GM23338 (cell line): ENCODE measurements at regions not wholly inside any gene's neighbourhood (a gene's known extent, or its start where the extent isn't known, plus 50 kb on each side); places are given as distances from the start of the nearest gene placed in this dataset.

ENCODE experiments used
- ATAC-seq: fragments of 200-7000 bp; cut with Tn5 transposase; 3 replicates; pipeline ENCODE4 v1.9.1; 2020
- DNase-seq: peaks from one replicate; pipeline ENCODE4 v3.0.0-alpha.2; 2015; ENCODE audit warnings: low spot score
- H2AFZ ChIP-seq: fragments of 200-600 bp; sonication (generic); 2 replicates; pipeline ENCODE4 v1.8.0; 2016; ENCODE audit warnings: antibody characterized with exemption, mild to moderate bottlenecking, moderate library complexity
- H3F3A ChIP-seq: fragments of 200-600 bp; sonication (generic); replicated peaks from 2 replicates; pipeline ENCODE4 v1.8.0; 2017; ENCODE audit warnings: antibody characterized with exemption, mixed run types, low read depth
- H3K27ac ChIP-seq: fragments of 200-600 bp; sonication (generic); 2 replicates; pipeline ENCODE4 v1.6.1; 2016; ENCODE audit warnings: low read depth
- H3K27me3 ChIP-seq: fragments of 200-600 bp; sonication (generic); 2 replicates; pipeline ENCODE4 v1.8.0; 2016; ENCODE audit warnings: mild to moderate bottlenecking, mixed run types, moderate library complexity; ENCODE audit not compliant: insufficient read depth
- H3K36me3 ChIP-seq: fragments of 200-600 bp; sonication (generic); 2 replicates; pipeline ENCODE4 v1.8.0; 2016; ENCODE audit warnings: mild to moderate bottlenecking; ENCODE audit not compliant: insufficient read depth
- H3K4me1 ChIP-seq: fragments of 200-600 bp; sonication (generic); 2 replicates; pipeline ENCODE4 v1.8.0; 2016; ENCODE audit warnings: mild to moderate bottlenecking, moderate library complexity; ENCODE audit not compliant: insufficient read depth
- H3K4me2 ChIP-seq: fragments of 200-600 bp; sonication (generic); 2 replicates; pipeline ENCODE4 v1.7.1; 2017; ENCODE audit warnings: mixed run types
- H3K4me3 ChIP-seq: fragments of 200-600 bp; sonication (generic); 2 replicates; pipeline ENCODE4 v1.6.1; 2016; ENCODE audit warnings: mixed run types
- H3K79me2 ChIP-seq: fragments of 200-600 bp; sonication (generic); replicated peaks from 2 replicates; pipeline ENCODE4 v1.8.0; 2017; ENCODE audit warnings: mild to moderate bottlenecking; ENCODE audit not compliant: insufficient read depth
- H3K9me2 ChIP-seq: fragments of 200-600 bp; sonication (generic); 2 replicates; pipeline ENCODE4 v1.8.0; 2017; ENCODE audit not compliant: insufficient read depth
- H4K20me1 ChIP-seq: fragments of 200-600 bp; sonication (generic); replicated peaks from 2 replicates; pipeline ENCODE4 v1.8.0; 2017; ENCODE audit warnings: mild to moderate bottlenecking; ENCODE audit not compliant: insufficient read depth
- H3K27ac Mint-ChIP-seq: 2 replicates; pipeline ENCODE4 v1.8.0; 2020; ENCODE audit warnings: inconsistent platforms, mild to moderate bottlenecking, moderate library complexity, mixed read lengths
- H3K27me3 Mint-ChIP-seq: 3 replicates; pipeline ENCODE4 v1.8.0; 2022; ENCODE audit warnings: low read depth, mild to moderate bottlenecking, moderate library complexity, mixed read lengths, inconsistent platforms; ENCODE audit not compliant: insufficient read depth, poor library complexity
- H3K36me3 Mint-ChIP-seq: 3 replicates; pipeline ENCODE4 v1.8.0; 2021; ENCODE audit warnings: low read depth, mild to moderate bottlenecking, inconsistent platforms, moderate library complexity, mixed read lengths
- H3K4me1 Mint-ChIP-seq: 3 replicates; pipeline ENCODE4 v1.8.0; 2020; ENCODE audit warnings: mild to moderate bottlenecking, inconsistent platforms, mixed read lengths
- H3K4me3 Mint-ChIP-seq: 3 replicates; pipeline ENCODE4 v1.8.0; 2021; ENCODE audit warnings: moderate library complexity, mild to moderate bottlenecking, inconsistent platforms, mixed read lengths
- H3K9me3 Mint-ChIP-seq: 3 replicates; pipeline ENCODE4 v1.8.0; 2020; ENCODE audit warnings: moderate library complexity, mild to moderate bottlenecking, inconsistent platforms, mixed read lengths
- CREB1 ChIP-seq: fragments of 250-450 bp; sonication (Bioruptor Pico); IDR thresholded peaks from 2 replicates; pipeline ENCODE4 v1.5.0; 2020; ENCODE audit warnings: low read depth, mild to moderate bottlenecking, moderate library complexity
- EZH2 ChIP-seq: fragments of 200-600 bp; sonication (generic); IDR thresholded peaks from one replicate; pipeline ENCODE4 v1.8.0; 2017; ENCODE audit warnings: antibody characterized with exemption, mild to moderate bottlenecking, low read depth; ENCODE audit not compliant: unreplicated experiment
- EZH2phosphoT487 ChIP-seq: fragments of 200-600 bp; sonication (generic); IDR thresholded peaks from one replicate; pipeline ENCODE4 v1.8.1; 2018; ENCODE audit warnings: antibody characterized with exemption; ENCODE audit not compliant: unreplicated experiment
- JUNB ChIP-seq: IDR thresholded peaks from one replicate; pipeline ENCODE4 v1.6.1; 2016; ENCODE audit warnings: antibody characterized with exemption; ENCODE audit not compliant: unreplicated experiment
- NANOG ChIP-seq: IDR thresholded peaks from 2 replicates; pipeline ENCODE4 v1.6.1; 2016; ENCODE audit warnings: antibody characterized with exemption, borderline replicate concordance
- POLR2AphosphoS5 ChIP-seq: IDR thresholded peaks from 2 replicates; pipeline ENCODE4 v1.6.1; 2016; ENCODE audit warnings: antibody characterized with exemption, low read depth
- STAT1 ChIP-seq: IDR thresholded peaks from one replicate; pipeline ENCODE4 v1.6.1; 2016; ENCODE audit warnings: antibody characterized with exemption; ENCODE audit not compliant: unreplicated experiment
- ZNF114 ChIP-seq: fragments of 250-450 bp; sonication (Bioruptor Pico); IDR thresholded peaks from 2 replicates; pipeline ENCODE4 v1.5.0; 2020; ENCODE audit warnings: mild to moderate bottlenecking, moderate library complexity
- ZNF331 ChIP-seq: fragments of 250-450 bp; sonication (Bioruptor Pico); IDR thresholded peaks from 2 replicates; pipeline ENCODE4 v1.5.0; 2020; ENCODE audit warnings: low read depth, mild to moderate bottlenecking, moderate library complexity
- TF ChIP-seq, protein P1 (sequence below), 2 experiments: fragments of 200-600 bp in 1 of 2; sonication (generic) in 1 of 2; conservative IDR thresholded peaks; 2 replicates each; pipeline versions ENCODE4 v1.5.1 to v1.6.1; 2016 to 2017; ENCODE audit warnings: antibody characterized with exemption in 2 of 2, low read depth in 2 of 2, mild to moderate bottlenecking in 2 of 2, moderate library complexity in 1 of 2
- TF ChIP-seq, protein P2 (sequence below): IDR thresholded peaks from 2 replicates; pipeline ENCODE4 v1.6.1; 2016; ENCODE audit warnings: antibody characterized with exemption
- TF ChIP-seq, protein P3 (sequence below): fragments of 250-450 bp; sonication (Bioruptor Pico); IDR thresholded peaks from 2 replicates; pipeline ENCODE4 v1.5.0; 2020; ENCODE audit warnings: mild to moderate bottlenecking, moderate library complexity
- TF ChIP-seq, protein P4 (sequence below): IDR thresholded peaks from one replicate; pipeline ENCODE4 v1.6.1; 2018; ENCODE audit warnings: antibody characterized with exemption; ENCODE audit not compliant: unreplicated experiment

DNA sequence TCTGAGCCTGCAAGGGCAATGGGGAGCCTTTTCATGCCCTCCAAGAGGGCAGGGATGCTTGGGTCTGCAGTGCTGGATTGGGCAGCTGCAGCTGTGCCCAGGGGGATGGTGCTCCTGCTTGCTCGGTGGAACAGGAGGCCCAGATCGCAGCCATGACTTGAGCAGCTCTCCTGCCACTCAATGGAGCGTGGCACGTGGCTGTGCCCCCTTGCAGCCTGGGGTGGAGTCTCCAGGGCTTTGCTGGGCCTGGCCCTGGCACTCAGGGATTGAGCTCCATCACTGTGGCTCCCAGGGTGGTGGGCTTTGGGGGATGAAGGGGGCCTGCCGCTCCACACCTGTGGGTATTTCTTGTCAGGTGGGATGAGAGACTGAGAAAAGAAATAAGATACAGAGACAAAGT, 53.4 kb upstream of the IBSP start:
- Mint-ChIP-seq H3K36me3 (peaks cover 10% of the 10 kb centered on the region), H3K27me3 (peaks cover 2% of the 10 kb centered on the region)
- no peak for ATAC-seq

More for the DNA sequence above, 53.4 kb upstream of the IBSP start:
- Histone ChIP-seq H3K79me2 (no peaks in the 10 kb centered on the region), H3K4me2 (no peak overlapping the region), H3K4me1 (peaks cover 11% of the 10 kb centered on the region; the same call in 1 of the 2 replicates), H4K20me1 (no peaks in the 10 kb centered on the region), H2AFZ (no peak overlapping the region), H3K27me3 (no peaks in the 10 kb centered on the region), H3K36me3 (no peaks in the 10 kb centered on the region), H3K4me3 (no peak overlapping the region), H3K27ac (no peak overlapping the region), H3F3A (no peaks in the 10 kb centered on the region), H3K9me2 (no peaks in the 10 kb centered on the region)
- Mint-ChIP-seq H3K9me3 (peaks cover 18% of the 10 kb centered on the region), H3K4me1 (peaks cover 12% of the 10 kb centered on the region), H3K27ac (no peak overlapping the region), H3K4me3 (no peak overlapping the region)
- no peak for TF ChIP-seq ZNF114
- TF ChIP-seq, protein P1, sequence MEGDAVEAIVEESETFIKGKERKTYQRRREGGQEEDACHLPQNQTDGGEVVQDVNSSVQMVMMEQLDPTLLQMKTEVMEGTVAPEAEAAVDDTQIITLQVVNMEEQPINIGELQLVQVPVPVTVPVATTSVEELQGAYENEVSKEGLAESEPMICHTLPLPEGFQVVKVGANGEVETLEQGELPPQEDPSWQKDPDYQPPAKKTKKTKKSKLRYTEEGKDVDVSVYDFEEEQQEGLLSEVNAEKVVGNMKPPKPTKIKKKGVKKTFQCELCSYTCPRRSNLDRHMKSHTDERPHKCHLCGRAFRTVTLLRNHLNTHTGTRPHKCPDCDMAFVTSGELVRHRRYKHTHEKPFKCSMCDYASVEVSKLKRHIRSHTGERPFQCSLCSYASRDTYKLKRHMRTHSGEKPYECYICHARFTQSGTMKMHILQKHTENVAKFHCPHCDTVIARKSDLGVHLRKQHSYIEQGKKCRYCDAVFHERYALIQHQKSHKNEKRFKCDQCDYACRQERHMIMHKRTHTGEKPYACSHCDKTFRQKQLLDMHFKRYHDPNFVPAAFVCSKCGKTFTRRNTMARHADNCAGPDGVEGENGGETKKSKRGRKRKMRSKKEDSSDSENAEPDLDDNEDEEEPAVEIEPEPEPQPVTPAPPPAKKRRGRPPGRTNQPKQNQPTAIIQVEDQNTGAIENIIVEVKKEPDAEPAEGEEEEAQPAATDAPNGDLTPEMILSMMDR (conservative IDR thresholded peaks at IDR 0.05; ENCODE audit: low read depth in 2 of 2) = no peak
- TF ChIP-seq EZH2phosphoT487 = no peak
- TF ChIP-seq, protein P2, sequence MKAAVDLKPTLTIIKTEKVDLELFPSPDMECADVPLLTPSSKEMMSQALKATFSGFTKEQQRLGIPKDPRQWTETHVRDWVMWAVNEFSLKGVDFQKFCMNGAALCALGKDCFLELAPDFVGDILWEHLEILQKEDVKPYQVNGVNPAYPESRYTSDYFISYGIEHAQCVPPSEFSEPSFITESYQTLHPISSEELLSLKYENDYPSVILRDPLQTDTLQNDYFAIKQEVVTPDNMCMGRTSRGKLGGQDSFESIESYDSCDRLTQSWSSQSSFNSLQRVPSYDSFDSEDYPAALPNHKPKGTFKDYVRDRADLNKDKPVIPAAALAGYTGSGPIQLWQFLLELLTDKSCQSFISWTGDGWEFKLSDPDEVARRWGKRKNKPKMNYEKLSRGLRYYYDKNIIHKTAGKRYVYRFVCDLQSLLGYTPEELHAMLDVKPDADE = no peak
- no peak for TF ChIP-seq JUNB
- TF ChIP-seq ZNF331 (CRISPR knock-in tag) = no peak
- TF ChIP-seq, protein P3, sequence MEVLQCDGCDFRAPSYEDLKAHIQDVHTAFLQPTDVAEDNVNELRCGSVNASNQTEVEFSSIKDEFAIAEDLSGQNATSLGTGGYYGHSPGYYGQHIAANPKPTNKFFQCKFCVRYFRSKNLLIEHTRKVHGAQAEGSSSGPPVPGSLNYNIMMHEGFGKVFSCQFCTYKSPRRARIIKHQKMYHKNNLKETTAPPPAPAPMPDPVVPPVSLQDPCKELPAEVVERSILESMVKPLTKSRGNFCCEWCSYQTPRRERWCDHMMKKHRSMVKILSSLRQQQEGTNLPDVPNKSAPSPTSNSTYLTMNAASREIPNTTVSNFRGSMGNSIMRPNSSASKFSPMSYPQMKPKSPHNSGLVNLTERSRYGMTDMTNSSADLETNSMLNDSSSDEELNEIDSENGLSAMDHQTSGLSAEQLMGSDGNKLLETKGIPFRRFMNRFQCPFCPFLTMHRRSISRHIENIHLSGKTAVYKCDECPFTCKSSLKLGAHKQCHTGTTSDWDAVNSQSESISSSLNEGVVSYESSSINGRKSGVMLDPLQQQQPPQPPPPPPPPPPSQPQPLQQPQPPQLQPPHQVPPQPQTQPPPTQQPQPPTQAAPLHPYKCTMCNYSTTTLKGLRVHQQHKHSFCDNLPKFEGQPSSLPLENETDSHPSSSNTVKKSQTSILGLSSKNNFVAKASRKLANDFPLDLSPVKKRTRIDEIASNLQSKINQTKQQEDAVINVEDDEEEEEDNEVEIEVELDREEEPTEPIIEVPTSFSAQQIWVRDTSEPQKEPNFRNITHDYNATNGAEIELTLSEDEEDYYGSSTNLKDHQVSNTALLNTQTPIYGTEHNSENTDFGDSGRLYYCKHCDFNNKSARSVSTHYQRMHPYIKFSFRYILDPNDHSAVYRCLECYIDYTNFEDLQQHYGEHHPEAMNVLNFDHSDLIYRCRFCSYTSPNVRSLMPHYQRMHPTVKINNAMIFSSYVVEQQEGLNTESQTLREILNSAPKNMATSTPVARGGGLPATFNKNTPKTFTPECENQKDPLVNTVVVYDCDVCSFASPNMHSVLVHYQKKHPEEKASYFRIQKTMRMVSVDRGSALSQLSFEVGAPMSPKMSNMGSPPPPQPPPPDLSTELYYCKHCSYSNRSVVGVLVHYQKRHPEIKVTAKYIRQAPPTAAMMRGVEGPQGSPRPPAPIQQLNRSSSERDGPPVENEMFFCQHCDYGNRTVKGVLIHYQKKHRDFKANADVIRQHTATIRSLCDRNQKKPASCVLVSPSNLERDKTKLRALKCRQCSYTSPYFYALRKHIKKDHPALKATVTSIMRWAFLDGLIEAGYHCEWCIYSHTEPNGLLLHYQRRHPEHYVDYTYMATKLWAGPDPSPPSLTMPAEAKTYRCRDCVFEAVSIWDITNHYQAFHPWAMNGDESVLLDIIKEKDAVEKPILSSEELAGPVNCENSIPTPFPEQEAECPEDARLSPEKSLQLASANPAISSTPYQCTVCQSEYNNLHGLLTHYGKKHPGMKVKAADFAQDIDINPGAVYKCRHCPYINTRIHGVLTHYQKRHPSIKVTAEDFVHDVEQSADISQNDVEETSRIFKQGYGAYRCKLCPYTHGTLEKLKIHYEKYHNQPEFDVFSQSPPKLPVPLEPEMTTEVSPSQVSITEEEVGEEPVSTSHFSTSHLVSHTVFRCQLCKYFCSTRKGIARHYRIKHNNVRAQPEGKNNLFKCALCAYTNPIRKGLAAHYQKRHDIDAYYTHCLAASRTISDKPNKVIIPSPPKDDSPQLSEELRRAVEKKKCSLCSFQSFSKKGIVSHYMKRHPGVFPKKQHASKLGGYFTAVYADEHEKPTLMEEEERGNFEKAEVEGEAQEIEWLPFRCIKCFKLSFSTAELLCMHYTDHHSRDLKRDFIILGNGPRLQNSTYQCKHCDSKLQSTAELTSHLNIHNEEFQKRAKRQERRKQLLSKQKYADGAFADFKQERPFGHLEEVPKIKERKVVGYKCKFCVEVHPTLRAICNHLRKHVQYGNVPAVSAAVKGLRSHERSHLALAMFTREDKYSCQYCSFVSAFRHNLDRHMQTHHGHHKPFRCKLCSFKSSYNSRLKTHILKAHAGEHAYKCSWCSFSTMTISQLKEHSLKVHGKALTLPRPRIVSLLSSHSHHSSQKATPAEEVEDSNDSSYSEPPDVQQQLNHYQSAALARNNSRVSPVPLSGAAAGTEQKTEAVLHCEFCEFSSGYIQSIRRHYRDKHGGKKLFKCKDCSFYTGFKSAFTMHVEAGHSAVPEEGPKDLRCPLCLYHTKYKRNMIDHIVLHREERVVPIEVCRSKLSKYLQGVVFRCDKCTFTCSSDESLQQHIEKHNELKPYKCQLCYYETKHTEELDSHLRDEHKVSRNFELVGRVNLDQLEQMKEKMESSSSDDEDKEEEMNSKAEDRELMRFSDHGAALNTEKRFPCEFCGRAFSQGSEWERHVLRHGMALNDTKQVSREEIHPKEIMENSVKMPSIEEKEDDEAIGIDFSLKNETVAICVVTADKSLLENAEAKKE (CRISPR knock-in tag) = no peak
- TF ChIP-seq EZH2 = no peak
- no peak for TF ChIP-seq CREB1 (CRISPR knock-in tag)
- no peak for TF ChIP-seq NANOG
- TF ChIP-seq POLR2AphosphoS5 = no peak
- TF ChIP-seq, protein P4, sequence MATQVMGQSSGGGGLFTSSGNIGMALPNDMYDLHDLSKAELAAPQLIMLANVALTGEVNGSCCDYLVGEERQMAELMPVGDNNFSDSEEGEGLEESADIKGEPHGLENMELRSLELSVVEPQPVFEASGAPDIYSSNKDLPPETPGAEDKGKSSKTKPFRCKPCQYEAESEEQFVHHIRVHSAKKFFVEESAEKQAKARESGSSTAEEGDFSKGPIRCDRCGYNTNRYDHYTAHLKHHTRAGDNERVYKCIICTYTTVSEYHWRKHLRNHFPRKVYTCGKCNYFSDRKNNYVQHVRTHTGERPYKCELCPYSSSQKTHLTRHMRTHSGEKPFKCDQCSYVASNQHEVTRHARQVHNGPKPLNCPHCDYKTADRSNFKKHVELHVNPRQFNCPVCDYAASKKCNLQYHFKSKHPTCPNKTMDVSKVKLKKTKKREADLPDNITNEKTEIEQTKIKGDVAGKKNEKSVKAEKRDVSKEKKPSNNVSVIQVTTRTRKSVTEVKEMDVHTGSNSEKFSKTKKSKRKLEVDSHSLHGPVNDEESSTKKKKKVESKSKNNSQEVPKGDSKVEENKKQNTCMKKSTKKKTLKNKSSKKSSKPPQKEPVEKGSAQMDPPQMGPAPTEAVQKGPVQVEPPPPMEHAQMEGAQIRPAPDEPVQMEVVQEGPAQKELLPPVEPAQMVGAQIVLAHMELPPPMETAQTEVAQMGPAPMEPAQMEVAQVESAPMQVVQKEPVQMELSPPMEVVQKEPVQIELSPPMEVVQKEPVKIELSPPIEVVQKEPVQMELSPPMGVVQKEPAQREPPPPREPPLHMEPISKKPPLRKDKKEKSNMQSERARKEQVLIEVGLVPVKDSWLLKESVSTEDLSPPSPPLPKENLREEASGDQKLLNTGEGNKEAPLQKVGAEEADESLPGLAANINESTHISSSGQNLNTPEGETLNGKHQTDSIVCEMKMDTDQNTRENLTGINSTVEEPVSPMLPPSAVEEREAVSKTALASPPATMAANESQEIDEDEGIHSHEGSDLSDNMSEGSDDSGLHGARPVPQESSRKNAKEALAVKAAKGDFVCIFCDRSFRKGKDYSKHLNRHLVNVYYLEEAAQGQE = no peak
- TF ChIP-seq STAT1 = no peak
- DNase-seq = no peak
